ENCODE measurements at regions not wholly inside any gene's neighbourhood (a gene's known extent, or its start where the extent isn't known, plus 50 kb on each side); places are given as distances from the start of the nearest gene placed in this dataset.
"Not testable (repeated sequence)": the region's sequence is repeated elsewhere in the genome, so short reads cannot be mapped to it uniquely, and the experiment has no call there.

DNA sequence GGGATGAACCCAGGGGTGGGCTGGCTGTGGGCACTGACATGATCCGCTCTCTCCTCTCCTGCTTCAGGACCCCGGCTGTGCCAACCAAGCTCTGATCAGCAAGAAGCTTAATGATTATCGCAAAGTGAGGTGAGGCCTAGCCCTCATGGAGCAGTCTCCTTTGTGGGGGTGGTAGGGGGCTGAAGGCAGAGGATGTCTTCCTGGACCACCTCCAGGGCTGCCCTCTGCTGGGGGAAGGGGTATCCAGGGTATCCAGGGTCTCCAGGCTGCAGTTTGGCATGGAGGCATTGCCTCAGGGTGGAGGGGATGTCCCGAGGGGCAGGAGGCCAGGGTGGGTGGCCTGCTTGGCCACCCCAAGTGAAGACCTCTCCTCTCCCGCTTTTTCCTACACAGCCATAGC is 110.1 kb downstream of the ZNF267 start:
- not testable (repeated sequence) for H4K8ac ChIP-seq (ENCODE audit: low read length); H3K18ac ChIP-seq (ENCODE audit: low read depth in 1 of 2, low read length in 2 of 2)
- no CpG with 5 or more reads among the region's 5 CpGs for WGBS

DNA sequence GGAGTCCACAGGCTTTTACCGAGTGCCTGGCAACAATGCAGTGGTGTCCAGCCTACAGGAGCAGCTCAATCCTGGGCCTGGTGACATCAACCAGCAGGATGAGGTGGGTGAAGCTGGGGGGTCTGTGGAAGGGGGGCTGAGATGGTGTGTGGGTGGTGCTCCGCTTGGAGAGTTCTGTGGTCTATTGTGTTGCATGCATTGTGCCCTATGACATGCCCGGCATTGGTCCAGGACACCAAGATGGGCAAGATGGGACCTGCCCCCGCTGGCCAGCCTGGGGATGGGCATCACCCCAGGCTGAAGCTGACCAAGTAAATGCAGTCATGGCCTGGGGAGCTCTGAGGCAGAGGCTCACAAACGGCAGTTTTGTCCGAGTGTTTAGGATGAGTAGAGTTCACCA is 113.3 kb downstream of the ZNF267 start:
- not testable (repeated sequence) for H3K36me3 ChIP-seq (ENCODE audit: control insufficient read depth in 1 of 2, insufficient read depth in 2 of 2, low read depth in 1 of 2, low read length in 2 of 2); H2BK120ac ChIP-seq (ENCODE audit: low read depth, low read length)
- 79% methylated on average over 4 of the region's 6 CpGs for WGBS

More for the DNA sequence above, 110.1 kb downstream of the ZNF267 start:
- not testable (repeated sequence) for H3K27me3 ChIP-seq (ENCODE audit: control insufficient read depth in 1 of 2, insufficient read depth in 1 of 2, low read length in 2 of 2); H3K4me2 ChIP-seq (ENCODE audit: low read length, poor library complexity, severe bottlenecking); H3K23ac ChIP-seq (ENCODE audit: low read length in 2 of 2); H3K36me3 ChIP-seq (ENCODE audit: control insufficient read depth in 1 of 2, insufficient read depth in 2 of 2, low read depth in 1 of 2, low read length in 2 of 2); H2AK5ac ChIP-seq (ENCODE audit: low read length, severe bottlenecking); H3K4ac ChIP-seq (ENCODE audit: low read depth in 1 of 2, low read length in 2 of 2); H2BK12ac ChIP-seq (ENCODE audit: low read length in 2 of 2); H2AFZ ChIP-seq (ENCODE audit: low read depth, low read length); H3K9me3 ChIP-seq (ENCODE audit: control insufficient read depth, low read length); H4K91ac ChIP-seq (ENCODE audit: low read length); H3K4me1 ChIP-seq (ENCODE audit: control insufficient read depth, insufficient read depth, low read depth, low read length); DNase-seq; H3K79me1 ChIP-seq (replicated peaks; ENCODE audit: low read length, poor library complexity, severe bottlenecking); H3K27ac ChIP-seq (ENCODE audit: low read length, poor library complexity, severe bottlenecking); H3K14ac ChIP-seq (ENCODE audit: low read length in 2 of 2); H2BK5ac ChIP-seq (ENCODE audit: low read depth, low read length, poor library complexity, severe bottlenecking); H3K4me3 ChIP-seq (ENCODE audit: insufficient read depth in 1 of 2, low read depth in 1 of 2, low read length in 2 of 2); H2BK120ac ChIP-seq (ENCODE audit: low read depth, low read length); H2BK15ac ChIP-seq (ENCODE audit: low read depth, poor library complexity, severe bottlenecking); H3K9ac ChIP-seq (ENCODE audit: low read length)

DNA sequence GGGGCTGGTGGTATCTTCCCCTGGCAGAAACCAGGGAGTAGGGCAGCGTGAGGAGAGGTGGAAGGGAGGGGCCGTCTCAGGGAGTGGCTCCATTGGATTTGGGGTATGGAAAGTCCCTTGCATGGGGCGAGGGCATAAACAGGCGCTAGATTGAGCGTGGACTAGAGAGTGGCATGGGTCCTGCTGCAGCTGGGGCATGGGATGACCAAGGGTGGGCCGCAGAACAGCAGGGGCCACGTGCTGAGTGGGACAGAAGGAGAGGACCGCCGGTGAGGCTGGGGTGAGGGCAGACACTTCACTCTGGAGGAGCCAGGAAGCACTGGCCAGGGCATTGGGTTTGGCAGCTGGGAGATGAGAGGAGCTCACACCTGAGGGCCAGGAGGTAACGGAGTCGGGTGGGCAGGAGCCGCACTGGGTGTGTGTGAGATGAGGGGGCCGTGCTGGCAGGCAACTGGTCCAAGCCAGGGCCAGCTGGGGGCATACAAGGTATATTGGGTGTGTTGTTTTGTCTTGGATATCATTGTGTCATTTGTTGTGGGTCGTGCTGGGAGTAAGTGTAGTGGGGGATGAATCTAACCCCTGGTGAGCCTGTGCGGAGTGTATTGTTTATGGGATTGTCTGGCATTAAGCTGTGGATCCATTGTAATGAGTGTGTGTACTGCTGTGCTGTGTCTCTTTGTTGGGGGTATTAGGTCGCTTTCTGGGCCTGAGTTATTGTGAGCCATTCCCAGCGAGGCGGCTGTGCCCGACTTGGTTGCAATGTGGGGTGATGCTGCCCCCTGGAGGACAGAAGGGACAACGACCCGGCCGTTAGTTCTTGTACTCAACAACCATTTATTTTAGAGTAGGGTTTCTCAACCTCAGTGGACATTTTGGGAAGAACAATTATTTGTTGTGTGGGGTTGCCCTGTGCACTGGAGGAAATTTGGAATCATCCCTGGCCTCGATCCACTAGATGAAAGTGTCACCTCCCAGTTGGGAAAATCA is 115.3 kb downstream of the ZNF267 start:
- not testable (repeated sequence) for H4K91ac ChIP-seq (ENCODE audit: low read length); H3K9me3 ChIP-seq (ENCODE audit: control insufficient read depth, low read length); H3K27ac ChIP-seq (ENCODE audit: low read length, poor library complexity, severe bottlenecking); H2BK120ac ChIP-seq (ENCODE audit: low read depth, low read length); H3K27me3 ChIP-seq (ENCODE audit: control insufficient read depth in 1 of 2, insufficient read depth in 1 of 2, low read length in 2 of 2); H3K9ac ChIP-seq (ENCODE audit: low read length); H3K18ac ChIP-seq (ENCODE audit: low read depth in 1 of 2, low read length in 2 of 2); DNase-seq; H3K4me2 ChIP-seq (ENCODE audit: low read length, poor library complexity, severe bottlenecking); H3K4me1 ChIP-seq (ENCODE audit: control insufficient read depth, insufficient read depth, low read depth, low read length); H3K14ac ChIP-seq (ENCODE audit: low read length in 2 of 2); H3K23ac ChIP-seq (ENCODE audit: low read length in 2 of 2); H2BK12ac ChIP-seq (ENCODE audit: low read length in 2 of 2); H2AK5ac ChIP-seq (ENCODE audit: low read length, severe bottlenecking); H2BK15ac ChIP-seq (ENCODE audit: low read depth, poor library complexity, severe bottlenecking); H3K4ac ChIP-seq (ENCODE audit: low read depth in 1 of 2, low read length in 2 of 2); H2AFZ ChIP-seq (ENCODE audit: low read depth, low read length); H4K8ac ChIP-seq (ENCODE audit: low read length); H3K36me3 ChIP-seq (ENCODE audit: control insufficient read depth in 1 of 2, insufficient read depth in 2 of 2, low read depth in 1 of 2, low read length in 2 of 2); H3K79me1 ChIP-seq (replicated peaks; ENCODE audit: low read length, poor library complexity, severe bottlenecking); H3K4me3 ChIP-seq (ENCODE audit: insufficient read depth in 1 of 2, low read depth in 1 of 2, low read length in 2 of 2); H2BK5ac ChIP-seq (ENCODE audit: low read depth, low read length, poor library complexity, severe bottlenecking)
- WGBS, result no CpG with 5 or more reads among the region's 23 CpGs

More for the DNA sequence above, 113.3 kb downstream of the ZNF267 start:
- H3K79me1 ChIP-seq (replicated peaks; ENCODE audit: low read length, poor library complexity, severe bottlenecking); H3K4me3 ChIP-seq (ENCODE audit: insufficient read depth in 1 of 2, low read depth in 1 of 2, low read length in 2 of 2); H3K23ac ChIP-seq (ENCODE audit: low read length in 2 of 2); H2BK15ac ChIP-seq (ENCODE audit: low read depth, poor library complexity, severe bottlenecking); H2AK5ac ChIP-seq (ENCODE audit: low read length, severe bottlenecking); DNase-seq; H2AFZ ChIP-seq (ENCODE audit: low read depth, low read length); H4K8ac ChIP-seq (ENCODE audit: low read length); H3K18ac ChIP-seq (ENCODE audit: low read depth in 1 of 2, low read length in 2 of 2); H4K91ac ChIP-seq (ENCODE audit: low read length); H3K4me2 ChIP-seq (ENCODE audit: low read length, poor library complexity, severe bottlenecking); H2BK12ac ChIP-seq (ENCODE audit: low read length in 2 of 2); H3K27me3 ChIP-seq (ENCODE audit: control insufficient read depth in 1 of 2, insufficient read depth in 1 of 2, low read length in 2 of 2); H3K4ac ChIP-seq (ENCODE audit: low read depth in 1 of 2, low read length in 2 of 2); H3K9ac ChIP-seq (ENCODE audit: low read length); H3K4me1 ChIP-seq (ENCODE audit: control insufficient read depth, insufficient read depth, low read depth, low read length); H3K27ac ChIP-seq (ENCODE audit: low read length, poor library complexity, severe bottlenecking); H2BK5ac ChIP-seq (ENCODE audit: low read depth, low read length, poor library complexity, severe bottlenecking); H3K9me3 ChIP-seq (ENCODE audit: control insufficient read depth, low read length); H3K14ac ChIP-seq (ENCODE audit: low read length in 2 of 2): not testable (repeated sequence)

DNA sequence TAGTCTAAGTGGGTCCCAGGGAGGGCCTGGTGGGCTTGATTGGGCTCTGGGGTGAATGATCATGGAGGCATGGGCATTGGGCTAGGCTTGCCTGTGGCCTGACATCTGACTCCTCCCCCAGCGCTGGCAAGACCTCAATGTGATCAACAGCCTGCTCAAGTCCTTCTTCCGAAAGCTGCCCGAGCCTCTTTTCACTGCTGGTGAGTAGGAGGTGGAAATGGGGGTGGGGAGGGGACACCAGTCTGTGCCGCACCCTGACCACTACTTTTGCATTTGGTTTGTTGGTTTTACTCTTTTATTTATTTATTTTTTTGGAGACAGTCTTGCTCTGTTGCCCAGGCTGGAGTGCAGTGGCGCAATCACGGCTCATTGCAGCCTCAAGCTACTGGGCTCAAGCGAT is 116.7 kb downstream of the ZNF267 start:
- WGBS, result no CpG with 5 or more reads among the region's 7 CpGs

More for the DNA sequence above, 116.7 kb downstream of the ZNF267 start:
- not testable (repeated sequence) for H3K4me2 ChIP-seq (ENCODE audit: low read length, poor library complexity, severe bottlenecking); H3K4me3 ChIP-seq (ENCODE audit: insufficient read depth in 1 of 2, low read depth in 1 of 2, low read length in 2 of 2); H3K9me3 ChIP-seq (ENCODE audit: control insufficient read depth, low read length); H2BK12ac ChIP-seq (ENCODE audit: low read length in 2 of 2); H3K18ac ChIP-seq (ENCODE audit: low read depth in 1 of 2, low read length in 2 of 2); DNase-seq; H3K4me1 ChIP-seq (ENCODE audit: control insufficient read depth, insufficient read depth, low read depth, low read length); H4K91ac ChIP-seq (ENCODE audit: low read length); H2AFZ ChIP-seq (ENCODE audit: low read depth, low read length); H4K8ac ChIP-seq (ENCODE audit: low read length); H3K4ac ChIP-seq (ENCODE audit: low read depth in 1 of 2, low read length in 2 of 2); H3K27me3 ChIP-seq (ENCODE audit: control insufficient read depth in 1 of 2, insufficient read depth in 1 of 2, low read length in 2 of 2); H2AK5ac ChIP-seq (ENCODE audit: low read length, severe bottlenecking); H3K9ac ChIP-seq (ENCODE audit: low read length); H3K23ac ChIP-seq (ENCODE audit: low read length in 2 of 2); H2BK5ac ChIP-seq (ENCODE audit: low read depth, low read length, poor library complexity, severe bottlenecking); H3K79me1 ChIP-seq (replicated peaks; ENCODE audit: low read length, poor library complexity, severe bottlenecking); H3K14ac ChIP-seq (ENCODE audit: low read length in 2 of 2); H3K27ac ChIP-seq (ENCODE audit: low read length, poor library complexity, severe bottlenecking); H3K36me3 ChIP-seq (ENCODE audit: control insufficient read depth in 1 of 2, insufficient read depth in 2 of 2, low read depth in 1 of 2, low read length in 2 of 2); H2BK120ac ChIP-seq (ENCODE audit: low read depth, low read length); H2BK15ac ChIP-seq (ENCODE audit: low read depth, poor library complexity, severe bottlenecking)

Data from mesenchymal stem cell (in vitro differentiated cells and primary cell).